ENCODE measurements at regions not wholly inside any gene's neighbourhood (a gene's known extent, or its start where the extent isn't known, plus 50 kb on each side); places are given as distances from the start of the nearest gene placed in this dataset.

DNA sequence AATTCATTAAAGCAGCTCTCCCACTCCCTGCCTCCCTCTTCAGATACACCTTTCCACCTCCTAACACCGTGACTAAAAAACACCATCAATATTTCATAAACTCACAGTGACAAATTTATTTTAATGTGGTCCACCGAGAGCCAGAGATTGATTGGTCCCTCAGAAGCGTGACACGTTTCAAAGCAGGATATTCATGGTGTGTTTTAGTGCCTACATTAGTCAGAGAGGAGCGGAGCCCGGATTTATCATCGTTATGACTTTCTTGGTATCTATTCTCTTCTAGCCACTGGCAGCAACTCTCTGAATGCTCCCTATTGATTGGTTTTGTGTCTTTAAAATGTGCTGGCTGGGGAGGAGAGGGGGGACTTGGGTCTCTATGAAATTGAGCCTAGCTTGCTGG, 265.3 kb downstream of the DHX35 start:
- H3K27ac Mint-ChIP-seq: no peak overlapping the region
- H3K27me3 Mint-ChIP-seq (ENCODE audit: low read depth): peaks cover 57% of the 10 kb centered on the region
- no peak for DNase-seq (ENCODE audit: low spot score in 2 of 2, unreplicated experiment in 2 of 2)
- H3K9me3 Mint-ChIP-seq: no peaks in the 10 kb centered on the region
- TF ChIP-seq, protein P1, sequence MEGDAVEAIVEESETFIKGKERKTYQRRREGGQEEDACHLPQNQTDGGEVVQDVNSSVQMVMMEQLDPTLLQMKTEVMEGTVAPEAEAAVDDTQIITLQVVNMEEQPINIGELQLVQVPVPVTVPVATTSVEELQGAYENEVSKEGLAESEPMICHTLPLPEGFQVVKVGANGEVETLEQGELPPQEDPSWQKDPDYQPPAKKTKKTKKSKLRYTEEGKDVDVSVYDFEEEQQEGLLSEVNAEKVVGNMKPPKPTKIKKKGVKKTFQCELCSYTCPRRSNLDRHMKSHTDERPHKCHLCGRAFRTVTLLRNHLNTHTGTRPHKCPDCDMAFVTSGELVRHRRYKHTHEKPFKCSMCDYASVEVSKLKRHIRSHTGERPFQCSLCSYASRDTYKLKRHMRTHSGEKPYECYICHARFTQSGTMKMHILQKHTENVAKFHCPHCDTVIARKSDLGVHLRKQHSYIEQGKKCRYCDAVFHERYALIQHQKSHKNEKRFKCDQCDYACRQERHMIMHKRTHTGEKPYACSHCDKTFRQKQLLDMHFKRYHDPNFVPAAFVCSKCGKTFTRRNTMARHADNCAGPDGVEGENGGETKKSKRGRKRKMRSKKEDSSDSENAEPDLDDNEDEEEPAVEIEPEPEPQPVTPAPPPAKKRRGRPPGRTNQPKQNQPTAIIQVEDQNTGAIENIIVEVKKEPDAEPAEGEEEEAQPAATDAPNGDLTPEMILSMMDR (IDR thresholded peaks at IDR 0.05; ENCODE audit: unreplicated experiment): no peak
- no peaks in the 10 kb centered on the region for H3K36me3 Mint-ChIP-seq
- no peaks in the 10 kb centered on the region for H3K4me1 Mint-ChIP-seq
- H3K4me3 Mint-ChIP-seq: no peak overlapping the region

- Mint-ChIP-seq H3K27ac (no peak overlapping the region), H3K4me3 (no peak overlapping the region), H3K36me3 (no peaks in the 10 kb centered on the region), H3K27me3 (ENCODE audit: low read depth) (peaks cover 60% of the 10 kb centered on the region), H3K4me1 (no peaks in the 10 kb centered on the region), H3K9me3 (no peaks in the 10 kb centered on the region)
- DNase-seq (ENCODE audit: low spot score in 2 of 2, unreplicated experiment in 2 of 2): no peak
- TF ChIP-seq, protein P1 (IDR thresholded peaks at IDR 0.05; ENCODE audit: unreplicated experiment): no peak
Measured at GRCh38 chr20:39225978-39226377, 263.8 kb downstream of the DHX35 start.

- TF ChIP-seq, protein P1 (IDR thresholded peaks at IDR 0.05; ENCODE audit: unreplicated experiment): no peak
- H3K4me1 Mint-ChIP-seq: no peaks in the 10 kb centered on the region
- H3K4me3 Mint-ChIP-seq: no peak overlapping the region
- H3K27ac Mint-ChIP-seq: no peak overlapping the region
- H3K27me3 Mint-ChIP-seq (ENCODE audit: low read depth): peaks cover 64% of the 10 kb centered on the region
- DNase-seq (ENCODE audit: low spot score in 2 of 2, unreplicated experiment in 2 of 2): no peak
- H3K9me3 Mint-ChIP-seq: no peaks in the 10 kb centered on the region
- no peaks in the 10 kb centered on the region for H3K36me3 Mint-ChIP-seq
Measured at GRCh38 chr20:39225536-39225935, 263.4 kb downstream of the DHX35 start.

GRCh38 chr20:39222101-39222500, 260.0 kb downstream of the DHX35 start:
- TF ChIP-seq, protein P1 (IDR thresholded peaks at IDR 0.05; ENCODE audit: unreplicated experiment): no peak
- no peak for DNase-seq (ENCODE audit: low spot score in 2 of 2, unreplicated experiment in 2 of 2)
- Mint-ChIP-seq H3K4me1 (no peaks in the 10 kb centered on the region), H3K27ac (no peak overlapping the region), H3K27me3 (ENCODE audit: low read depth) (peaks cover 70% of the 10 kb centered on the region), H3K36me3 (no peaks in the 10 kb centered on the region), H3K9me3 (no peaks in the 10 kb centered on the region), H3K4me3 (no peak overlapping the region)

DNA sequence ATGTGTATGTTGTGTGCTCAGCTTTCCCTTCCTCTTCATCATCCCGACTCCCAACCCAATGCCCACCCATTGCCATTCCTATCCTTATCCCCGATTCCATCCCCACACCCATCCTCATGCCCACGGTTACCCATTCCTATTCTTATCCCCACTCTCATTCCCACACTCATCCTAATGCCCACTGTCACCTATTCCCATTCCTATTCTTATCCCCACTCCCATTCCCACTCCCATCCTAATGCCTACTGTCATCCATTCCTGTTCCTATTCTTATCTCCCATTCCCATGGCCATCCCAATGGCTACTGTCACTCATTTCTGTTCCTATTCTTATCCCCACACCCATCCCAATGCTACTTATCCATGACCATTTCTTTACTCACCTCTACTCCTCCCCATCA, 254.1 kb downstream of the DHX35 start:
- peaks cover 71% of the 10 kb centered on the region for H3K27me3 Mint-ChIP-seq (ENCODE audit: low read depth)

More for the DNA sequence above, 254.1 kb downstream of the DHX35 start:
- DNase-seq (ENCODE audit: low spot score in 2 of 2, unreplicated experiment in 2 of 2): no peak
- H3K27ac Mint-ChIP-seq: no peak overlapping the region
- TF ChIP-seq, protein P1 (IDR thresholded peaks at IDR 0.05; ENCODE audit: unreplicated experiment): no peak
- H3K4me1 Mint-ChIP-seq: no peaks in the 10 kb centered on the region
- H3K36me3 Mint-ChIP-seq: no peaks in the 10 kb centered on the region
- no peak overlapping the region for H3K4me3 Mint-ChIP-seq
- H3K9me3 Mint-ChIP-seq: no peaks in the 10 kb centered on the region

Data from mesothelial cell of epicardium (in vitro differentiated cells).